IPS DF 4.7 (cell line): ENCODE measurements at regions not wholly inside any gene's neighbourhood (a gene's known extent, or its start where the extent isn't known, plus 50 kb on each side); places are given as distances from the start of the nearest gene placed in this dataset.
"Not testable (repeated sequence)": the region's sequence is repeated elsewhere in the genome, so short reads cannot be mapped to it uniquely, and the experiment has no call there.

ENCODE experiments used
- DNase-seq: peaks from one replicate; pipeline ENCODE4 v3.0.0-alpha.2; 2013; ENCODE audit warnings: low spot score; ENCODE audit errors: extremely low read depth

DNA sequence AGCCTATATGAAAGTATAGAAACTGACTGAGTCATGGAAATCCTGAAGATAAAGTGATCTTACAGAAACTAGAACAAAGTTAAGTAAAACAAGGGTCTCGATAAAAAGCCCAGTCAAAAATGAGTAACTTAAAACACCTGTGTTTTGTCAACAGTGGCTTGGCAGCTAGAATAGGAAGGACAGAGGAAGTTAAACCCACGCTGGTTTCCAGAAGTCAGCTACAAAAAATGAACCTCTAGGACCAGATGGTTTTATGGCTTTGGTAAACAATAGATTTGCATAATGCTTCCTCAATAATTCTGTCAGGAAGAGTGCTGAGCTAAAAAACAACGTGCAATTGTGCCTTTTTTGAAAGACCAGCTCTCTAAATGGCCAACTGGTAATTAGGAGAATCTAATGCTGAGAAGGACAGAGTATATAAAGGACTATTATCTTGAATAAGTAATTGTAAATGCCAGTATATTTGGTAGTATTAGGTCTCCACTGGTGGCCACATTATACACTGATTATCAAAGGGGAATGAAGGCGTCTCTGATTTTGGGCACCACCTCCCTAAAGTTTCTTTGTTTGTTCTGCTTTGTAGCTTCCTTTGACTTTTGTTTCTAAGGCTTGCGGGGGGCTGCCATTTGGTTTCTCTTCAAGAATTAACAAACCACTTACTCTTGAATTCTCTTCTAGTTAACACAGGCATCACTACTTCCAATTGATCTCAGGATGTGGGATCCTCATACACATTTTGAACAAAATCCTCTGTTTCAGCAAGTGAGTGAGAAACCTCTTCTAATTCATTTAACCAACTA lies 72.2 kb upstream of the PPP3CA start:
- DNase-seq: no peak

DNA sequence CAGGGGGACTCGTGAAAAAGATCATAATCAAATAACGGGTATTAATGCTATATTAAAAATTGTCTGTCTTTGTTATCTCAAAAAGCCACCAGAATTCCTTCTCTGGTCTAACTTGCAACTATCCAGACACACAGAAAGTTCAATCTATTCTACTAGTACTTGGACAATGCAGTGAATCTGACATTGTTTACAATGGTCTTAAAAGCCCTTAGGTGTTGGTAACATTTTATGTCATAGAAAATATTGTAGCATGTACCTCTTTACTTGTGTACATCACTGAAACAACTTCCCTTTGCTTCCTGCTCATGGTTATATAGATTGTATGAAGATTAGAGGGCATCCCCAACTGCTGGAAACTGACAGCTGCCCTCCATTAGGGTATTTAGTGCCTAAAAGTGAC lies 71.1 kb upstream of the PPP3CA start:
- no peak for DNase-seq

DNA sequence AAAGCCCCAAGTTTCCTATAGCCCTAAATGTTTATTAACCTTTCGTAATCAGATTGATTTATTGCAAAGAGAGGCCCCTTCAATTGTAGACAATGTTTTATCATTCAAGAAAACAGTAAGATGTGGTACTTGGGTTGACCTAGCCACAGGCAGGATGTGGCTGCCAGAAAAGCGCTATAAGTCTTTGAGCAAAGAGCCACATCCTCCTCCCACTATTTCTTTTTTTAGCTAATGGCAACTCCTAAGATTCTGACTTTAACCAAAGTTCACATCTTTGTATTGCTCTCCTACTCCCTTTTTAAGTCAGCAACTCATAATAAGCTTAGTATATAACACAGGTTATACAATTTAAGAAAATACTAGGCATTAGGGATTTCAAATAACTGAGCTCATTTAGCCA lies 70.7 kb upstream of the PPP3CA start:
- DNase-seq: no peak

DNA sequence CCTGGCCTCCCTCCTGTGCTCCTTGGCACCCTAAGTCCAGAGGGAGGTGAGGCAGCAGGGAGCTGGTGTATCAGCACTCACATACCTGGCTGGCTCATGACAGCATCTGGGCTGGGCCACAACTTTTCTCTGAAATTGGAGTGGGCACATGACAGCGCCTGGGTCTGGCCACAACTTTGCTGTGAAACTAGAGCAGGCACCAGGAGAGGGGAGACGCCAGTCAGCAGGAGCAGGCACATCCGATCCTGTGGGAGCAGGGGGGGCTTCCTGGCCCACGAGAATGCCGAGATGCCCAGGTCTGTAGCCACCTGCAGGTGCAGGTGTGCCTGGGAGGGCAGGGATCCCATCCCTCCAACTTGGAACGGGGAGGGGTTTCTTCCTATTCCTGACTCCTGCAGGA lies 69.7 kb upstream of the PPP3CA start:
- no peak for DNase-seq

DNA sequence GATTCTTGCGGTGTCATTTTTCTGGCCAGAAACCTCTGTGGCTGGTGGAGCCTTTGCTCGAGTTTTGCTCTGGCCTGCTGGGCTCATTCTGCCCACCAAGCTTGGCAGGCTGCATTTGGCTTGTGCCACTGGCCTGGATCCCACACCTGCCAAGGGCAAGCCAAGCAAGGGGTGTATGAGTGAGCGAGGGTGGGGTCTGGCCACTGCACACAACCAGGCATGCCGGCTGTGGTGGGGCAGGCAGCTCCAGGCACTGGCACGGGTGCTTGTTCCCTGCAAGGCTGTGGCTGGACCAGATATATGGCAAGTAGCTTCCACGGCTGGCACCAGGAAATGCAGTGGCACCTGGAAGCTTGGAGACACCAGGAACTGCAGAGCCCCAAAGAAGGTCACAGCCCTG lies 68.6 kb upstream of the PPP3CA start:
- DNase-seq: no peak

DNA sequence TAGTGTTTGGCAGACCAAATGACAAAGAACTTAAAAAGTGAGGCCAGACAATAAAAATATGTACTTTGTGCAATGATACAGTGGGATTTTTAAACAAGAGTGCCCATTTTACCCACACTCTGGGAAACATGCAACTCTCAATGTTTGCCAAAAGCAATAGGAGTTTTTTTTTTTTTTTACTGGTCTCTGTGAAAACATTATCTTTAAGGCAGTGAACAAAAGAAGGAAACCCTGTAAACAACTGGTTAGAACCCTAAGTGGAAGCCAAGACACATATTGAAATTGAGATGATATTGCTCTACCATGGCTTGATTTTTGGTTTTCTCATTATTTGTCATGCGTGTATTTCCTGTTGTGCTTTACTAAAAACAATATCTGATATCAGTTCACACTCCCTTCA lies 67.2 kb upstream of the PPP3CA start:
- no peak for DNase-seq

DNA sequence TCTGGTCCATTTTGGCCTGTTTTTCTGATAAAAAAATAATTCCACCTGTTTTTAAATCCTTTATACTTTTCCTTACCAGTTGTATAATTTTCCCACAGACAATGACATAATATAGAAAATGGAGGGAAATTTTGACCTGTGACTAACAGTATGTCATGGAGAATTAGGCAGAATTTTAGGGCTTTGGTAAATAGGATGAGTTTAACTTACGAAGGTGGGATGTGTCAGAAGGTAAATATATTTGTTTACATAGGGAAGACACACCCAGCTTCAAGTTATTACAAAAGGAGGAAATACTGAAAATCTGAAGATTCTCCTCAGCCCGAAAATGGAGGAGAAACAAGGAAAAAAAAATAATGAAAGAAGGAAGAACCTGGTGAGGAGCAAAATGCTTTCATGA lies 64.6 kb upstream of the PPP3CA start:
- DNase-seq: no peak

DNA sequence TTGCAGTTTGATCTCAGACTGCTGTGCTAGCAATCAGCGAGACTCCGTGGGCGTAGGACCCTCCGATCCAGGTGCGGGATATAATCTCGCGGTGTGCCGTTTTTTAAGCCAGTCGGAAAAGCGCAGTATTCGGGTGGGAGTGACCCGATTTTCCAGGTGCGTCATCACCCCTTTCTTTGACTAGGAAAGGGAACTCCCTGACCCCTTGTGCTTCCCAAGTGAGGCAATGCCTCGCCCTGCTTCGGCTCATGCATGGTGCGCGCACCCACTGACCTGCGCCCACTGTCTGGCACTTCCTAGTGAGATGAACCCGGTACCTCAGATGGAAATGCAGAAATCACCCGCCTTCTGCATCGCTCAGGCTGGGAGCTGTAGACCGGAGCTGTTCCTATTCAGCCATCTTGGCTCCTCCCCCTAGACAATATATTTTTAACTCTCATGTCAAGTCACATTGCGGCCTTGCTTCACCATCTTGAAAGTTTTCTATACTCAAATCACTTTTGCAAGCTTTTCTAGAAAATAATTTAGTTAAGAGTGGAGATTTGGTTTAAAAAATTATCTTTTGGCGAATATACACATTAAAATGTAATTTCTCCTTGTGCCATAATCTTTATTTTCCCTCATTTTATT lies 64.1 kb upstream of the PPP3CA start:
- DNase-seq: not testable (repeated sequence)

DNA sequence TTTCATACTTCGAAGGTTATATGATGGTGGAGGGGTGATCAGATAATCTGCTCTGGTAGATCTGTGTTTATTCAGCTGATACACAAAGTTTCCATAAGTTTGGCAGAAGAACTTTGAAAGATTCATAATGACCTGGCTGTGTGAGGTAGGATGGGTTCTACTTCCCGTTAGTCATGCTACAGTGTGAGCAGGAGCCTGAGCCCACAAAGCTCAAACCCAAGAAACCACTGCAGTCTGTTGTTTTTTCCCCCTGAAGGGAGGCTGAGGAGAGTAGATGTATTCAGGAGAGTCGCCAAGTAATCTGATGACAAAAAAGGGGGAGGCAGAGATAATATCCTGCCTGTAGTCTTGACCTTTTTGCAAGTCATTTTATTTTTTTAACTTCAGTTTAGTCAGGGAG lies 52.8 kb upstream of the PPP3CA start:
- DNase-seq: no peak

DNA sequence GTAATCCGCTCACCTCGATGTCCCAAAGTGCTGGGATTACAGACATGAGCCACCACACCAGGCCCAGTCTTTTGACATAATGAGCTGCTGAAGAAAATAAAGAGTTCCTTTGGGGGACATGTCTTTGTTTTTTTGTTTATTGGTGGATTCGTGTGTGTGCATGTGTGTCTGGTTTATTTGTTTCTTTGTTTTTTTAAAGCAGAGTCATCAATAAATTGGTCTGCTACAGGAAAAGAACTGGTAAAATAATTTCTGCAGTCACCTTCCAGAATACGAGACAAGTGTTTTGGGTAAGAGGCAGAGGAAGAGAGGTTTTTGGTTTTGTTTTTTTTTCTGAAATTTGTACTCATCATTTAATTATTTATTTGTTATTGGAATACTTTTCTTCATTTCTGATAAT lies 51.5 kb upstream of the PPP3CA start:
- DNase-seq: no peak
